ENCODE measurements at regions not wholly inside any gene's neighbourhood (a gene's known extent, or its start where the extent isn't known, plus 50 kb on each side); places are given as distances from the start of the nearest gene placed in this dataset.
A peak's percentile ranks its signal among the peaks of the same experiment; 100 is the strongest.
"Not testable (repeated sequence)": the region's sequence is repeated elsewhere in the genome, so short reads cannot be mapped to it uniquely, and the experiment has no call there.

GRCh38 chr20:40966516-40967185, 62.0 kb upstream of the TOP1 start:
- WGBS, 2 donors: 67 to 90% methylated on average over 6 to 7 of the region's 9 CpGs
- intact Hi-C loops (cut with DNase I): loop anchor here (5.0 kb wide), 1 partner anchor 131 kb away; no protein-coding TSS in a partner anchor
- no peak for DNase-seq
- peaks cover 0 to 14% (median 0%) of the 10 kb centered on the region in 3 donors for H3K4me1 ChIP-seq
- no peak overlapping the region for H3K4me3 ChIP-seq
- H3K36me3 ChIP-seq: no peaks in the 10 kb centered on the region
- peaks cover 0 to 3% (median 0%) of the 10 kb centered on the region in 4 donors for H3K27me3 ChIP-seq
- no peaks in the 10 kb centered on the region for H3K9me3 ChIP-seq
- H3K27ac ChIP-seq: no peak overlapping the region
- TF ChIP-seq POLR2A (IDR thresholded peaks at IDR 0.05): no peak
- TF ChIP-seq CTCF (IDR thresholded peaks at IDR 0.05): no peak

DNA sequence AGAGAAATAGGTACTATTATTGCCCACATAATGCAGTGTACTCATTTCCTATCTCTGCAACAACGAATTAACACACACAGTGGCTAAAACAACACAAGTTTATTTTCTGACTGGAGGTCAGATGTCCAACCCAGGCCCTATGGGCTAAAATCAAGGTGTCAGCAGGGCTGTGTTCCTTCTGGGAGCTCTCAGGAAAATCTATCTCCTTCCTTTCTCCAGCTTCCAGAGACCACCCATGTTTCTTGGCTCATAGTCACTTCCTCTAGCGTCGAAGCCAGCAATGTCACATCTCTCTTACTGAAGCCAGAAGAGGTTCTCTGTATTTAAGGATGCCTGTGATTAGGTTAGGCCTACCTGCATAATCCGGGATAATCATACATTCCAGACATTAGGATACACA, 60.9 kb upstream of the TOP1 start:
- Histone ChIP-seq H3K36me3 (no peaks in the 10 kb centered on the region), H3K4me1 (peaks cover 0 to 12% (median 0%) of the 10 kb centered on the region in 3 donors), H3K4me3 (no peak overlapping the region), H3K27ac (no peak overlapping the region), H3K9me3 (no peaks in the 10 kb centered on the region), H3K27me3 (peaks cover 0 to 3% (median 0%) of the 10 kb centered on the region in 4 donors)
- TF ChIP-seq CTCF (IDR thresholded peaks at IDR 0.05) (no peak), POLR2A (IDR thresholded peaks at IDR 0.05) (no peak)
- no peak for DNase-seq
- WGBS, 2 donors: 74 to 75% methylated on average over 4 of the region's 4 CpGs
- intact Hi-C loops (cut with DNase I): loop anchor here (5.0 kb wide), 1 partner anchor 130 kb away; no protein-coding TSS in a partner anchor

DNA sequence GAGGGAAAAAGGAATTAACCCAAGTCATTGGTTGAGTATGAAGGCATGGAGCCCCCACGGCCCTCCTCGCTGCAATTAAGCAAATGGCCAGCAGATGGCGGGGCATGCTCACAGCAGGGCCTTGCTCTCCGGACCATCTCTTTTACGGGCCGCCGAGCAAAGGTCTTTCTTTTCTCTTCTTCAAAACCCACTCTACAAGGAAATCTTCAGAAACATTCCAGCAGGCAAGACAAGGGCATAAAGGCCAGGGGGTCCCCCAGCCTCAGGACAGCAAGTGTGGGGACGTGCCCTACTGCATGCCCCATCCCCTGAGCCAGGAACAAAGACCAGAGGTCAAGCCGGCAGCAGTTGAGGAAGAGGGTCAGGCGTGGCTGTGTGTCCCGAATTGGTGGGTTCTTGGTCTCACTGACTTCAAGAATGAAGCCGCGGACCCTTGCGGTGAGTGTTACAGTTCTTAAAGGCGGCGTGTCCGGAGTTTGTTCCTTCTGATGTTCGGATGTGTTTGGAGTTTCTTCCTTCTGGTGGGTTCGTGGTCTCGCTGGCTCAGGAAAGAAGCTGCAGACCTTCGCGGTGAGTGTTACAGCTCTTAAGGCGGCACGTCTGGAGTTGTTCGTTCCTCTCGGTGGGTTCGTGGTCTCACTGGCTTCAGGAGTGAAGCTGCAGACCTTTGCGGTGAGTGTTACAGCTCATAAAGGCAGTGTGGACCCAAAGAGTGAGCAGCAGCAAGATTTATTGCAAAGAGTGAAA, 59.6 kb upstream of the TOP1 start:
- DNase-seq: peak; percentile 7
- peak; percentile 94 to 97 (median 96) for TF ChIP-seq CTCF (IDR thresholded peaks at IDR 0.05)
- not testable (repeated sequence) for H3K36me3 ChIP-seq, H3K9me3 ChIP-seq, H3K27me3 ChIP-seq, H3K4me1 ChIP-seq, H3K27ac ChIP-seq
- WGBS, 2 donors: 23 to 24% methylated on average over 17 to 22 of the region's 28 CpGs
- peak overlapping the region in 3 of 4 donors; percentile 26 to 59 (median 34) for H3K4me3 ChIP-seq
- intact Hi-C loops (cut with DNase I): loop anchor here (5.0 kb wide), 1 partner anchor 128 kb away; no protein-coding TSS in a partner anchor

GRCh38 chr20:40970218-40970617, 58.4 kb upstream of the TOP1 start:
- Histone ChIP-seq H3K36me3 (no peaks in the 10 kb centered on the region), H3K27ac (no peak overlapping the region), H3K27me3 (peaks cover 0 to 3% (median 0%) of the 10 kb centered on the region in 4 donors), H3K4me3 (no peak overlapping the region), H3K4me1 (peaks cover 0 to 10% (median 0%) of the 10 kb centered on the region in 3 donors), H3K9me3 (no peaks in the 10 kb centered on the region)
- DNase-seq: no peak
- intact Hi-C loops (cut with DNase I): loop anchor here (5.0 kb wide), 1 partner anchor 372 kb away; the partner anchor contains the start of gene LPIN3
- no peak for TF ChIP-seq POLR2A (IDR thresholded peaks at IDR 0.05)
- TF ChIP-seq CTCF (IDR thresholded peaks at IDR 0.05): no peak
- WGBS, 2 donors: 89 to 91% methylated on average over 3 to 6 of the region's 6 CpGs

DNA sequence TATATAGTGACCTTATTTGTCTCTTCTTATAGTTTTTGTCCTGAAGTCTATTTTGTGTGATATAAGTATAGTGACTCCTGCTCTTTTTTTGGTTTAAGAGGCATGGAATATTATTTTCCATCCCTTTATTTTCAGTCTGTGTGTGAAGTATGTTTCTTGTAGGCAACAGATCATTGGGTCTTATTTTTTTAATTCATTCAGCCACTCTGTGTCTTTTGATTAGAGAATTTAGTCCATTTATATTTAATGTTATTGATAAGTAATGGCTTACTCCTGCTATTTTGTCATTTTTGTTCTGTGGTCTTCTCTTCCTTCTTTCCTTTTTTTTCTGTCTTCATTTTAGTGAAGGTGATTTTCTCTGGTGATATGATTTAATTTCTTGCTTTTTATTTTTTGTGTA, 51.4 kb upstream of the TOP1 start:
- Histone ChIP-seq H3K9me3 (peaks cover 0 to 19% (median 17%) of the 10 kb centered on the region in 3 donors), H3K27ac (no peak overlapping the region), H3K4me1 (peaks cover 0 to 10% (median 0%) of the 10 kb centered on the region in 3 donors), H3K36me3 (no peaks in the 10 kb centered on the region), H3K27me3 (no peaks in the 10 kb centered on the region), H3K4me3 (no peak overlapping the region)
- intact Hi-C loops (cut with DNase I): no loop called here
- no peak for DNase-seq
- TF ChIP-seq POLR2A (IDR thresholded peaks at IDR 0.05): no peak
- no peak for TF ChIP-seq CTCF (IDR thresholded peaks at IDR 0.05)
